Osteocyte (in vitro differentiated cells): ENCODE measurements at regions not wholly inside any gene's neighbourhood (a gene's known extent, or its start where the extent isn't known, plus 50 kb on each side); places are given as distances from the start of the nearest gene placed in this dataset.

Source experiments
- DNase-seq: peaks from one replicate; pipeline ENCODE4 v3.0.0; 2021; ENCODE audit warnings: mixed read lengths; ENCODE audit not compliant: unreplicated experiment; ENCODE audit errors: extremely low spot score
- H3K27ac Mint-ChIP-seq: one replicate; pipeline ENCODE4 v1.8.0; 2021; ENCODE audit warnings: mild to moderate bottlenecking, mixed read lengths; ENCODE audit not compliant: unreplicated experiment
- H3K27me3 Mint-ChIP-seq: one replicate; pipeline ENCODE4 v1.8.0; 2021; ENCODE audit warnings: mixed read lengths; ENCODE audit not compliant: unreplicated experiment
- H3K36me3 Mint-ChIP-seq: one replicate; pipeline ENCODE4 v1.8.0; 2021; ENCODE audit warnings: mixed read lengths; ENCODE audit not compliant: unreplicated experiment
- H3K4me1 Mint-ChIP-seq: one replicate; pipeline ENCODE4 v1.8.0; 2021; ENCODE audit warnings: mixed read lengths; ENCODE audit not compliant: unreplicated experiment
- H3K4me3 Mint-ChIP-seq: one replicate; pipeline ENCODE4 v1.8.0; 2021; ENCODE audit warnings: mild to moderate bottlenecking, moderate library complexity, mixed read lengths; ENCODE audit not compliant: unreplicated experiment
- H3K9me3 Mint-ChIP-seq: one replicate; pipeline ENCODE4 v1.8.0; 2021; ENCODE audit warnings: mixed read lengths; ENCODE audit not compliant: unreplicated experiment
- CTCF ChIP-seq: fragments of 200-600 bp; sonication (generic); IDR thresholded peaks from 2 replicates; pipeline ENCODE4 v1.5.0; 2021; ENCODE audit warnings: antibody characterized with exemption, mild to moderate bottlenecking, moderate library complexity

DNA sequence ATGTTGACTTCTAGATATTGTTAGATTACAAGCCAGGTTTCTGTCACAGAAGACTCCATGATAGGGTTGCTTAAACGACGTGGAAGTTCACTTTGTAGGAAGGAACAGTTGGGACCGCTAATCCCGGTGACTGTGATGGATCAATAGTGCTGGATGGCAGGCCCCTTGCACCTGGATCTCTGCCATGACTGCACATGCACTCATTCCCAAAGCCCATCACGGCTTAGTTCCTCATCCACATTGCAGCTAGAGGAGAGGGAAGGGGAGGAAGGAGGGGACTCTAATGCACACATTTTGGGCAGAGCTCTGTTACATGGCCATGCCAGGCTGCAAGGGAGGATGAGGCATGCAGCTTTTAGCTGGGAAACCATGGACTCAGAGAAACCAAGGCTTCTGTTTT, 773.7 kb upstream of the RAB6C start:
- no peak for DNase-seq
- TF ChIP-seq CTCF, result no peak
- no peaks in the 10 kb centered on the region for H3K27me3 Mint-ChIP-seq
- no peaks in the 10 kb centered on the region for H3K9me3 Mint-ChIP-seq
- H3K36me3 Mint-ChIP-seq, result no peaks in the 10 kb centered on the region
- no peak overlapping the region for H3K27ac Mint-ChIP-seq
- H3K4me1 Mint-ChIP-seq, result no peaks in the 10 kb centered on the region
- H3K4me3 Mint-ChIP-seq, result no peak overlapping the region

GRCh38 chr2:129212299-129212958, 767.0 kb upstream of the RAB6C start:
- Mint-ChIP-seq H3K27me3 (no peaks in the 10 kb centered on the region), H3K9me3 (no peaks in the 10 kb centered on the region), H3K4me3 (no peak overlapping the region), H3K36me3 (no peaks in the 10 kb centered on the region), H3K27ac (no peak overlapping the region), H3K4me1 (no peaks in the 10 kb centered on the region)
- no peak for DNase-seq
- no peak for TF ChIP-seq CTCF

GRCh38 chr2:129224022-129224421, 755.4 kb upstream of the RAB6C start:
- DNase-seq, result no peak
- Mint-ChIP-seq H3K36me3 (no peaks in the 10 kb centered on the region), H3K4me1 (no peaks in the 10 kb centered on the region), H3K27ac (no peak overlapping the region), H3K9me3 (no peaks in the 10 kb centered on the region), H3K4me3 (no peak overlapping the region), H3K27me3 (no peaks in the 10 kb centered on the region)
- no peak for TF ChIP-seq CTCF

GRCh38 chr2:129224486-129224885, 755.0 kb upstream of the RAB6C start:
- TF ChIP-seq CTCF, result no peak
- DNase-seq, result no peak
- no peak overlapping the region for H3K27ac Mint-ChIP-seq
- no peaks in the 10 kb centered on the region for H3K4me1 Mint-ChIP-seq
- H3K4me3 Mint-ChIP-seq, result no peak overlapping the region
- no peaks in the 10 kb centered on the region for H3K36me3 Mint-ChIP-seq
- H3K9me3 Mint-ChIP-seq, result no peaks in the 10 kb centered on the region
- H3K27me3 Mint-ChIP-seq, result no peaks in the 10 kb centered on the region

GRCh38 chr2:129229196-129229595, 750.3 kb upstream of the RAB6C start:
- H3K4me3 Mint-ChIP-seq, result no peak overlapping the region
- no peaks in the 10 kb centered on the region for H3K4me1 Mint-ChIP-seq
- no peak for DNase-seq
- TF ChIP-seq CTCF, result no peak
- no peaks in the 10 kb centered on the region for H3K27me3 Mint-ChIP-seq
- H3K36me3 Mint-ChIP-seq, result no peaks in the 10 kb centered on the region
- no peaks in the 10 kb centered on the region for H3K9me3 Mint-ChIP-seq
- no peak overlapping the region for H3K27ac Mint-ChIP-seq
